Ecto neural progenitor cell (in vitro differentiated cells): ENCODE measurements at regions not wholly inside any gene's neighbourhood (a gene's known extent, or its start where the extent isn't known, plus 50 kb on each side); places are given as distances from the start of the nearest gene placed in this dataset.

ENCODE experiments used
- DNase-seq: peaks from one replicate; pipeline ENCODE4 v3.0.0-alpha.2; 2018; ENCODE audit warnings: low spot score

DNA sequence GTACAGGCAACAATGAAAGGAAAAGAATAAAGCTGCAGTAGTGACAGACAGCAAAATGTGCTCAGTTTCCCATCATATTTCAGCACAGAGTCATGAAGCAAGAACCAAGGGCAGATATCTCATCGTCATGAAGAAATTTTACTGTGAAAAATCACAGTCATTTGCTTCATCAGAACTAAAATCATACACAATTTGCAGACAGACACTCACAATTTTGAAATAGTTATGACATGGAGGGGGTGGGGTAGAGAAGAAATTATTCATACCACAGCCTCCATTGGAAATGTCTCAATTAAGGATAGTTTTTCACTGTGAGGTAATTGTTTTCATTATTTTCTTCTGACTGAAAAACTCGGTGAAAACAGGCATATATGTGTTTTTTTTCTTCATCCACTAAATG lies 78.8 kb upstream of the CNTN3 start:
- DNase-seq, result no peak

DNA sequence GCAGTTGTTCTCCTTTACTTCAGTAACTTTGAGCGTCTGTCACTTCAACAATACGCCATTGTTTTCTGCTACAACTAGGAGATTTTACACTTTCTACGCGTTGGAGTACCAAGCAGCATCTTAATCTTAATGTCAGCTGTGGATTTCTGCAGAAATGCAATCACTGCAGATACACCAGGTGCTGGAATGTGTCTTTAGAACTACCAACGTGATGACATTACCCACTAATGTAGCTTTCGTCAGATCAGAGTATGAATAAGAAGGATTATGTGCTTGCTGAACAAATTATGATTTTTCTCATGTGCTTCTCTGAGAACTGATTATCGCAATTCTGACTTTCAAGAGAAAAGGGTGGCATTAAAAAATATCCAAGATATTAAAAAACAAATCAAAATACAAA lies 77.5 kb upstream of the CNTN3 start:
- no peak for DNase-seq

GRCh38 chr3:74673326-74673725 lies 58.9 kb upstream of the CNTN3 start:
- no peak for DNase-seq

- no peak for DNase-seq
These were observed 50.1 kb upstream of the CNTN3 start for GRCh38 chr3:74664606-74665005.
